Progenitor cell of endocrine pancreas (in vitro differentiated cells): ENCODE measurements at regions not wholly inside any gene's neighbourhood (a gene's known extent, or its start where the extent isn't known, plus 50 kb on each side); places are given as distances from the start of the nearest gene placed in this dataset.

Experiments
- DNase-seq: peaks from one replicate; pipeline ENCODE4 v3.0.0; 2021; ENCODE audit warnings: low spot score; ENCODE audit not compliant: unreplicated experiment
- H3K27ac Mint-ChIP-seq: 2 replicates; pipeline ENCODE4 v1.8.0; 2021; ENCODE audit warnings: mild to moderate bottlenecking, moderate library complexity, mixed read lengths
- H3K27me3 Mint-ChIP-seq: 2 replicates; pipeline ENCODE4 v1.8.0; 2021; ENCODE audit warnings: mixed read lengths
- H3K36me3 Mint-ChIP-seq: 2 replicates; pipeline ENCODE4 v1.8.0; 2022; ENCODE audit warnings: mixed read lengths; ENCODE audit not compliant: insufficient read depth
- H3K4me1 Mint-ChIP-seq: 2 replicates; pipeline ENCODE4 v1.8.0; 2021; ENCODE audit warnings: low read depth, mixed read lengths
- H3K4me3 Mint-ChIP-seq: 2 replicates; pipeline ENCODE4 v1.8.0; 2021; ENCODE audit warnings: low read depth, mild to moderate bottlenecking, moderate library complexity, mixed read lengths
- H3K9me3 Mint-ChIP-seq: 2 replicates; pipeline ENCODE4 v1.8.0; 2021; ENCODE audit warnings: low read depth, mixed read lengths
- CTCF ChIP-seq: fragments of 200-600 bp; sonication (generic); IDR thresholded peaks from one replicate; pipeline ENCODE4 v1.5.0; 2021; ENCODE audit warnings: antibody characterized with exemption, mild to moderate bottlenecking; ENCODE audit not compliant: unreplicated experiment

- no peak for DNase-seq
- Mint-ChIP-seq H3K4me1 (peaks cover 12% of the 10 kb centered on the region), H3K27ac (no peak overlapping the region), H3K36me3 (no peaks in the 10 kb centered on the region), H3K9me3 (no peaks in the 10 kb centered on the region), H3K4me3 (no peak overlapping the region), H3K27me3 (peaks cover 31% of the 10 kb centered on the region)
- TF ChIP-seq CTCF, result no peak
These were observed 119.9 kb downstream of the MBL2 start for GRCh38 chr10:52652431-52653262.

GRCh38 chr10:52653263-52653909 lies 119.2 kb downstream of the MBL2 start:
- no peak for DNase-seq
- Mint-ChIP-seq H3K4me3 (no peak overlapping the region), H3K4me1 (peaks cover 12% of the 10 kb centered on the region), H3K27me3 (peaks cover 31% of the 10 kb centered on the region), H3K9me3 (no peaks in the 10 kb centered on the region), H3K27ac (no peak overlapping the region), H3K36me3 (no peaks in the 10 kb centered on the region)
- no peak for TF ChIP-seq CTCF

GRCh38 chr10:52654201-52654600 lies 118.4 kb downstream of the MBL2 start:
- DNase-seq, result no peak
- H3K36me3 Mint-ChIP-seq, result no peaks in the 10 kb centered on the region
- peaks cover 29% of the 10 kb centered on the region for H3K27me3 Mint-ChIP-seq
- H3K9me3 Mint-ChIP-seq, result no peaks in the 10 kb centered on the region
- H3K4me3 Mint-ChIP-seq, result no peak overlapping the region
- TF ChIP-seq CTCF, result no peak
- no peak overlapping the region for H3K27ac Mint-ChIP-seq
- peaks cover 12% of the 10 kb centered on the region for H3K4me1 Mint-ChIP-seq

GRCh38 chr10:52658112-52658511 lies 114.5 kb downstream of the MBL2 start:
- Mint-ChIP-seq H3K4me3 (no peak overlapping the region), H3K27me3 (peaks cover 13% of the 10 kb centered on the region), H3K27ac (no peak overlapping the region), H3K4me1 (peaks cover under 1% of the 10 kb centered on the region), H3K9me3 (no peaks in the 10 kb centered on the region), H3K36me3 (no peaks in the 10 kb centered on the region)
- DNase-seq, result no peak
- TF ChIP-seq CTCF, result no peak

- H3K36me3 Mint-ChIP-seq, result no peaks in the 10 kb centered on the region
- no peak overlapping the region for H3K27ac Mint-ChIP-seq
- no peaks in the 10 kb centered on the region for H3K9me3 Mint-ChIP-seq
- H3K4me3 Mint-ChIP-seq, result no peak overlapping the region
- peaks cover 13% of the 10 kb centered on the region for H3K27me3 Mint-ChIP-seq
- H3K4me1 Mint-ChIP-seq, result no peaks in the 10 kb centered on the region
- no peak for DNase-seq
- TF ChIP-seq CTCF, result no peak
These were observed 113.5 kb downstream of the MBL2 start for GRCh38 chr10:52659085-52659484.
